GM21423 (cell line): ENCODE measurements at regions not wholly inside any gene's neighbourhood (a gene's known extent, or its start where the extent isn't known, plus 50 kb on each side); places are given as distances from the start of the nearest gene placed in this dataset.
A peak's percentile ranks its signal among the peaks of the same experiment; 100 is the strongest.
"Not testable (repeated sequence)": the region's sequence is repeated elsewhere in the genome, so short reads cannot be mapped to it uniquely, and the experiment has no call there.

Experiments used
- ATAC-seq: cut with Tn5 transposase; IDR thresholded peaks from one replicate; pipeline ENCODE4 v1.9.1; 2021; ENCODE audit warnings: mild to moderate bottlenecking, moderate library complexity; ENCODE audit not compliant: unreplicated experiment

GRCh38 chr4:86522349-86522748, 71.8 kb upstream of the PTPN13 start:
- no peak for ATAC-seq

GRCh38 chr4:86523333-86523732, 70.8 kb upstream of the PTPN13 start:
- no peak for ATAC-seq

GRCh38 chr4:86527713-86528112, 66.4 kb upstream of the PTPN13 start:
- not testable (repeated sequence) for ATAC-seq

- ATAC-seq, result no peak
Observed at GRCh38 chr4:86529436-86529835, 64.7 kb upstream of the PTPN13 start.

- ATAC-seq, result peak; percentile 51
Observed at GRCh38 chr4:86530183-86530582, 63.9 kb upstream of the PTPN13 start.

GRCh38 chr4:86531440-86531839, 62.7 kb upstream of the PTPN13 start:
- no peak for ATAC-seq

GRCh38 chr4:86532851-86533250, 61.3 kb upstream of the PTPN13 start:
- ATAC-seq, result no peak

- no peak for ATAC-seq
Observed at GRCh38 chr4:86536151-86536550, 58.0 kb upstream of the PTPN13 start.

GRCh38 chr4:86542319-86543027, 51.6 kb upstream of the PTPN13 start:
- no peak for ATAC-seq

GRCh38 chr4:86543080-86543479, 51.0 kb upstream of the PTPN13 start:
- no peak for ATAC-seq

GRCh38 chr4:86543560-86544309, 50.4 kb upstream of the PTPN13 start:
- no peak for ATAC-seq

- ATAC-seq, result peak; percentile 72
Observed at GRCh38 chr4:86544310-86544966, 49.7 kb upstream of the PTPN13 start.
